AG08395 (cell line): ENCODE measurements at regions not wholly inside any gene's neighbourhood (a gene's known extent, or its start where the extent isn't known, plus 50 kb on each side); places are given as distances from the start of the nearest gene placed in this dataset.
A peak's percentile ranks its signal among the peaks of the same experiment; 100 is the strongest.
"Not testable (repeated sequence)": the region's sequence is repeated elsewhere in the genome, so short reads cannot be mapped to it uniquely, and the experiment has no call there.

Source experiments
- DNase-seq: peaks from one replicate; pipeline ENCODE4 v3.0.0; 2012; ENCODE audit warnings: mixed read lengths, low spot score

- peak; percentile 6 for DNase-seq
Measured at GRCh38 chr4:84279678-84280077, 219.4 kb downstream of the NKX6-1 start.

GRCh38 chr4:84277923-84278322 lies 221.2 kb downstream of the NKX6-1 start:
- no peak for DNase-seq

GRCh38 chr4:84276752-84277151 lies 222.3 kb downstream of the NKX6-1 start:
- DNase-seq = no peak

- no peak for DNase-seq
Measured at GRCh38 chr4:84269536-84270044, 229.5 kb downstream of the NKX6-1 start.

GRCh38 chr4:84264652-84265051 lies 234.4 kb downstream of the NKX6-1 start:
- DNase-seq = no peak

GRCh38 chr4:84263415-84263814 lies 235.7 kb downstream of the NKX6-1 start:
- DNase-seq = no peak

GRCh38 chr4:84260495-84260894 lies 238.6 kb downstream of the NKX6-1 start:
- no peak for DNase-seq

- peak; percentile 33 for DNase-seq
Measured at GRCh38 chr4:84258905-84259830, 239.9 kb downstream of the NKX6-1 start.

GRCh38 chr4:84254537-84254936 lies 244.6 kb downstream of the NKX6-1 start:
- no peak for DNase-seq

- no peak for DNase-seq
Measured at GRCh38 chr4:84249521-84249920, 249.6 kb downstream of the NKX6-1 start.

GRCh38 chr4:84245042-84245441 lies 254.1 kb downstream of the NKX6-1 start:
- DNase-seq = not testable (repeated sequence)

- DNase-seq = not testable (repeated sequence)
Measured at GRCh38 chr4:84244346-84244801, 254.7 kb downstream of the NKX6-1 start.

GRCh38 chr4:84243685-84244084 lies 255.4 kb downstream of the NKX6-1 start:
- DNase-seq = no peak

GRCh38 chr4:84239278-84239845 lies 259.7 kb downstream of the NKX6-1 start:
- no peak for DNase-seq

- peak; percentile 50 for DNase-seq
Measured at GRCh38 chr4:84238247-84239090, 260.6 kb downstream of the NKX6-1 start.

GRCh38 chr4:84237008-84237407 lies 262.1 kb downstream of the NKX6-1 start:
- DNase-seq = no peak

- no peak for DNase-seq
Measured at GRCh38 chr4:84235126-84235944, 263.8 kb downstream of the NKX6-1 start.

- peak; percentile 5 for DNase-seq
Measured at GRCh38 chr4:84232309-84233095, 266.6 kb downstream of the NKX6-1 start.

GRCh38 chr4:84231539-84232055 lies 267.5 kb downstream of the NKX6-1 start:
- no peak for DNase-seq

GRCh38 chr4:84224522-84224921 lies 274.6 kb downstream of the NKX6-1 start:
- no peak for DNase-seq
